ENCODE measurements at regions not wholly inside any gene's neighbourhood (a gene's known extent, or its start where the extent isn't known, plus 50 kb on each side); places are given as distances from the start of the nearest gene placed in this dataset.

DNA sequence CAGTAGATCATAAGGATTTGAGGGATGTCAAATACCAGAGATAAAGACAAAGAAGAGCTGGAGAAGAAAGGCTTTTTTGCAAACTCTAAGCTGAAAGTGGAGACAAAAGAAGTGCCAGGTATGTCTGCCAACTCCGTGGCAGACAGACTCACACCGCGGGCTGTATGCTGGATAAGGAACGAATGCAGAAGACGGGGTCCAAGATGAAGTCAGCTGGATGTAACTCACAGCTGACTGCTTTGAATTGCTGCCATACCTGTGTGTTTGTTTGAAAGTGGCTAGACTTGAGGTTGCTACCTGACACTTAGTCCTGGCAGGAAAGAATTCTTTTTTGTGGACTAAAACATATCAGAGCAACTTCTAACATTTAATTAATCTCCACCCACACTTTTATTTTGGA, 398.8 kb downstream of the DLEU7 start:
- TF ChIP-seq, protein P1, sequence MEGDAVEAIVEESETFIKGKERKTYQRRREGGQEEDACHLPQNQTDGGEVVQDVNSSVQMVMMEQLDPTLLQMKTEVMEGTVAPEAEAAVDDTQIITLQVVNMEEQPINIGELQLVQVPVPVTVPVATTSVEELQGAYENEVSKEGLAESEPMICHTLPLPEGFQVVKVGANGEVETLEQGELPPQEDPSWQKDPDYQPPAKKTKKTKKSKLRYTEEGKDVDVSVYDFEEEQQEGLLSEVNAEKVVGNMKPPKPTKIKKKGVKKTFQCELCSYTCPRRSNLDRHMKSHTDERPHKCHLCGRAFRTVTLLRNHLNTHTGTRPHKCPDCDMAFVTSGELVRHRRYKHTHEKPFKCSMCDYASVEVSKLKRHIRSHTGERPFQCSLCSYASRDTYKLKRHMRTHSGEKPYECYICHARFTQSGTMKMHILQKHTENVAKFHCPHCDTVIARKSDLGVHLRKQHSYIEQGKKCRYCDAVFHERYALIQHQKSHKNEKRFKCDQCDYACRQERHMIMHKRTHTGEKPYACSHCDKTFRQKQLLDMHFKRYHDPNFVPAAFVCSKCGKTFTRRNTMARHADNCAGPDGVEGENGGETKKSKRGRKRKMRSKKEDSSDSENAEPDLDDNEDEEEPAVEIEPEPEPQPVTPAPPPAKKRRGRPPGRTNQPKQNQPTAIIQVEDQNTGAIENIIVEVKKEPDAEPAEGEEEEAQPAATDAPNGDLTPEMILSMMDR (IDR thresholded peaks at IDR 0.05): no peak
- no peak for TF ChIP-seq POLR2A (IDR thresholded peaks at IDR 0.05)

All from heart left ventricle (tissue), 13 donors.